ENCODE measurements at regions not wholly inside any gene's neighbourhood (a gene's known extent, or its start where the extent isn't known, plus 50 kb on each side); places are given as distances from the start of the nearest gene placed in this dataset.

DNA sequence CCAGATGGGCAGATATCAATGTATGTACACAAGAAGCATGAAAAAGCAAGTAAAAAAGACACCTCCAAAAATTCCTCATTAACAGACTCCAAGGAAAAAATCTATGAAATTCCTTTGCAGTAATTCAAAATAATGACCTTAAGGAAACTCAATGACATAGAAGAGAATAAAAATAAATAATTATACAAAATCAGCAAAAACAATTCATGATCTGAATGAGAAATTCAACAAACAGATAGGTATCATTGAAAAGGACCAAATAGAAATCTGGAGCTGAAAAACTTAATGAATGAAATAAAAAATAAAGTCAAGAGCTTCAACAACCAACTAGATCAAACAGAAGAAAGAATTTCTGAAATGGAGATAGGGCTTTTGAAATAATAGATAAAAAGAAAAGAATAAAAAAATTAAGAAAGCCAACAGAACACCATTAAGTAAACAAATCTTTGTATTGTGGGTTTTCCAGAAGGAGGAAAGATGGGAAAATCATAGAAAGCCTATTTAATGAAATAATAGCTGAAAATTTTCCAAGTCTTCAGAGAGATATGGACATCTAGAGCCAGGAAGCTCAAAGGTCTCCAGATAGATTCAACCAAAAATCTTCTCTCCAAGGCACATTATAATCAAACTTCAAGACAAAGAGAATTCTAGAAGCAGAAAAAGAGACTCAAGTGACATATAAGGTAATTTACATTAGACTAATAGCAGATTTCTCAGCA lies 52.0 kb upstream of the KCNK1 start:
- TF ChIP-seq, protein P1, sequence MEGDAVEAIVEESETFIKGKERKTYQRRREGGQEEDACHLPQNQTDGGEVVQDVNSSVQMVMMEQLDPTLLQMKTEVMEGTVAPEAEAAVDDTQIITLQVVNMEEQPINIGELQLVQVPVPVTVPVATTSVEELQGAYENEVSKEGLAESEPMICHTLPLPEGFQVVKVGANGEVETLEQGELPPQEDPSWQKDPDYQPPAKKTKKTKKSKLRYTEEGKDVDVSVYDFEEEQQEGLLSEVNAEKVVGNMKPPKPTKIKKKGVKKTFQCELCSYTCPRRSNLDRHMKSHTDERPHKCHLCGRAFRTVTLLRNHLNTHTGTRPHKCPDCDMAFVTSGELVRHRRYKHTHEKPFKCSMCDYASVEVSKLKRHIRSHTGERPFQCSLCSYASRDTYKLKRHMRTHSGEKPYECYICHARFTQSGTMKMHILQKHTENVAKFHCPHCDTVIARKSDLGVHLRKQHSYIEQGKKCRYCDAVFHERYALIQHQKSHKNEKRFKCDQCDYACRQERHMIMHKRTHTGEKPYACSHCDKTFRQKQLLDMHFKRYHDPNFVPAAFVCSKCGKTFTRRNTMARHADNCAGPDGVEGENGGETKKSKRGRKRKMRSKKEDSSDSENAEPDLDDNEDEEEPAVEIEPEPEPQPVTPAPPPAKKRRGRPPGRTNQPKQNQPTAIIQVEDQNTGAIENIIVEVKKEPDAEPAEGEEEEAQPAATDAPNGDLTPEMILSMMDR (IDR thresholded peaks at IDR 0.05; ENCODE audit: low read depth, low read length) = no peak
- no peak for TF ChIP-seq EZH2phosphoT487 (IDR thresholded peaks at IDR 0.05; ENCODE audit: low read depth)

Measured in OCI-LY3 (cell line).